Stimulated activated CD8-positive, alpha-beta memory T cell treated with anti-CD3 and anti-CD28 coated beads, Interleukin-12 subunit alpha, Interleukin-12 subunit beta, amount 100 ng/mL, for 4 hours (primary cell): ENCODE measurements at regions not wholly inside any gene's neighbourhood (a gene's known extent, or its start where the extent isn't known, plus 50 kb on each side); places are given as distances from the start of the nearest gene placed in this dataset.
"Not testable (repeated sequence)": the region's sequence is repeated elsewhere in the genome, so short reads cannot be mapped to it uniquely, and the experiment has no call there.

ENCODE experiments used
- DNase-seq: peaks from one replicate; pipeline ENCODE4 v3.0.0-alpha.2; 2020; ENCODE audit warnings: low read depth

DNA sequence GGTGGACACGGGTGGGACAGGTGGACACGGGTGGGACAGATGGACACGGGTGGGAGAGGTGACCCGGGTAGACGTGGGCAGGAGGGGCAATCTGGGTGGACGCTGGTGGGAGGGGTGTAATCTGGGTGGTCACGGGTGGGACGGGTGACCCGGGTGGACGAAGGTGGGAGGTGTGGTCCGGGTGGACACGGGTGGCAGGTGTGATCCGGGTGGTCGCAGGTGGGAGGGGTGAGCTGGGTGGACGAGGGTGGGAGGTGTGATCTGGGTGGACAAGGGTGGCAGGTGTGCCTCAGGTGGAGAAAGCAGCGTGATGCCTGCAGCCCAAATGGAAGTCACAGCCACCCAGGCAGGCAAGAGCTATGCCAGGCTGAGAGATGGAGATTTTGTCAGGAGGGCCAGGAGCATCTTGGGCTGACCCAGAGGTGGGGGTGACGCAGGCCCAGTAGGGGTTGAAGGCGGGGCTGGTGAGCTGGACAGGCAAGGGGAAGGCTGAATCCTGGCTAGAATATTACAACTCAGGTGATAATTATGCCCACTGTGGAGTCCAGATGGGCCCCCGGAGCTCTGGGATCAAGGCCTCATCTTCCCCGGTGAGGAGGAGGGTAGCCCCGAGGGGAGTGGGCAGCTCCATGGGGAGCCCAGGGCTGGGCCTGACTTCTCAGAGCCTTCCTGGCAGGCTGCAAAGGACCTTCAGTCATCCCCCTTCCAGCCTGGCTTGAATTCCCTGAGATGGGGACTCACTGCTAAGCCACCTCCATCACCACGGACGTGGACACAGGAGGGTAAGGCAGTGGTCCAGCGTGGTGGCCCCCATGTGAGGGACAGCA lies 100.0 kb downstream of the ADRA2C start:
- DNase-seq: no peak

DNA sequence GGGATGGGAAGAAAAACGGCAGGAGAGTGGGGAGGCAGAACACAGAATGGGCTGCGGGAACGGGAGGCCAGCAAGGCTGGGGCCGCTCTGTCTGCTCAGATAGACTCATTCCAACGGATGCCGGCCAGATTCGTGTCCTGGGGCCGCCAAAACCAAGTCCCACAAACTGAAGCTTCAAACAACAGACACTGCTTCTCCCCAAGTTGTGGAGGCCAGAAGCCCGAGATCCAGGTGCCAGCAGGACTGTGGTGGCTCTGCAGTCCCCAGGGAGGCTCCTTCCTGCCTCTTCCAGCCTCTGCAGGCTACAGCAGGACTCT lies 100.6 kb downstream of the ADRA2C start:
- no peak for DNase-seq

DNA sequence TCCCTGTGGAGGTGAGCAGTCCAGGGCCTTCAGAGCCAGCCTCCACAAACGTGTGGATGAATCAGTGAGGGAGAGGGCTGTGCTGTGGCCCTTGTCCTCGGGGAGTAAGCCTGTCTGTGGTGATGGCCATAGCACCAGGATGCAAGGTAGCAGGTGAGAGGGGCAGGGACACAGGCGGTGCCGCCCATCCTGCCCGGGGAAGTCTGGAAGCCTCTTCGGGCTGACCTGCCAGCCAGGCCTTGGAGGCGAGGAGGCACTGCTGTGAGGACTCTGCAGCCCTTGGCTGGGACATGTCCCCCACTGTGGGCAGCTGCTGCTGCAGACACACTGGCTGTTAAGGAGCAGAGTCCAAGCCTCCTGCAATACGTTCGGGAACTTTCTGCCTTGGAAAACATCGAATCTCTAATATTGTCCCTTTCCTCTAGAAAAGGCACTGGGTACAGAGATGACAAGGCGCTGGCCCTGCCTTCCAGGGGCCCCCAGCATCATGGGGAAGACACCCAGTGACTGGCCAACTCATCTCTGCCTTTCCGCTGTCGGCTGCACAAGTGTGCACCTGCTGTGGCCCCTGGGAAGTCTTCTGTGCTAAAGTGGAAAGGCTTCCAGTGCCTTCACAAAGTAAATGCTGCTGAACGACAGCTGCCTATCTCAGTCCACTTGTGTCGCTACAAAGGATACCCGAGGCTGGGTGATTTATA lies 101.4 kb downstream of the ADRA2C start:
- DNase-seq: no peak

DNA sequence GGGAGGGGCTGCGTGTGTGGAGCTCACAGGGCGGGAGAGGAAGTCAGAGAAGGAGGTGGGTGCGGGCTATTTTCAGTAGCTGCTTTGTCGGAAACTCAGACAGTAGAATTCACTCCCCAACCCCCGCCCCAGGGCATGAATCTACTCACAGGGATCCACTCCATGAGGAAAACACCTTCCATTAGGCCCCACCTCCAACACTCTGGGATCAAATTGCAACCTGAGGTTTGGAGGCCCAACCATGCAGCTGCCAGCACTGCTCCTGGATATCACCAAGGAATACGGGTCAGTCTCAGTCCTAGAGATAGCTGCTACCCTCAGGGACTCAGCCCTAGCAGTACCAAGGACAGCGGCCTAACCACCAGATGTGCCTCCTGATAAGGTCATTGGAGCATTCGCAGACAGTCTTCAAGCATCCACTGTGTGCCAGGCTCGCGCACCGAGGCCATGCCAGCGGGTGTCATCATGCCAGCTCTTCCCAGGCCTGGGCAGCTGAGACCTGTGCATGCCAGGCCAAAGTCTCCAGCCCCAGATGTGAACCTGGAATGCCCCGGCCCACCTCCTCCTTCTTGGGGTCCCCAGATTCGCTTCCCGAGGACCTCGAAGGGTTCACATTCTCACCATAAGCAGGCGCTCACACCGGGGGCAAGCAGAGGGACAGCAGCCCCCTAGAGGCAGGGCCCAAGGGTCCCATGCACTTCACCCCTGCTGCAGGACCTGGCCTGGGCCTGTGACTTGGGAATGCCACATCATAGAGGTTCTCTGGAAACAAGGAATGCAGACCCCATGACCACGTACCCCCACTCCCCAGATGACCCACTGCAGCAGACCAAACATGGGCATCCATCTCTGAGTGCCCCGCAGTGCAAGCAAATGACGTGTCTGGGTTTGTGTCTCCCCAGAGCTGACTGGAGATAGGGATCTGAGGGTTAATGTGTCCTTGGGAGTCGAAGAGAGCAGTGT lies 102.3 kb downstream of the ADRA2C start:
- no peak for DNase-seq

DNA sequence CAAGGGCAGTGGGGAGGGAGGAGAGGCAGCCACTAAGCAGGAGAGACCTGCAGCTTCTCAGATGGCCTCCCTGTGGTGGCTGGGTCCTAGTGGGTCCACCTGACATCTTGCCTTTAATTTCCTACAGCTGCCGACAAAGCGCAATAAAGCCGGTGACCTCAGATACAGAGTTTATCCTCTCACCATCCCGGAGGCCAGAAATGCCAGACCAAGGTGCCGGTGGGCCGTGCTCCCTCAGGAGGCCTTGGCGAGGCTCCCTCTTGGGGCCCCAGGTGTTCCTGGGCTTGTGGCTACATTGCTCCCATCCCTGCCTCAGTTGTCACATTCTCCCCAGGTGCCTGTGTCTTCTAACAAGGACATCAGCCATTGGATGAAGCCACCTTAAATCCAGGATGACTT lies 103.0 kb downstream of the ADRA2C start:
- DNase-seq: no peak

DNA sequence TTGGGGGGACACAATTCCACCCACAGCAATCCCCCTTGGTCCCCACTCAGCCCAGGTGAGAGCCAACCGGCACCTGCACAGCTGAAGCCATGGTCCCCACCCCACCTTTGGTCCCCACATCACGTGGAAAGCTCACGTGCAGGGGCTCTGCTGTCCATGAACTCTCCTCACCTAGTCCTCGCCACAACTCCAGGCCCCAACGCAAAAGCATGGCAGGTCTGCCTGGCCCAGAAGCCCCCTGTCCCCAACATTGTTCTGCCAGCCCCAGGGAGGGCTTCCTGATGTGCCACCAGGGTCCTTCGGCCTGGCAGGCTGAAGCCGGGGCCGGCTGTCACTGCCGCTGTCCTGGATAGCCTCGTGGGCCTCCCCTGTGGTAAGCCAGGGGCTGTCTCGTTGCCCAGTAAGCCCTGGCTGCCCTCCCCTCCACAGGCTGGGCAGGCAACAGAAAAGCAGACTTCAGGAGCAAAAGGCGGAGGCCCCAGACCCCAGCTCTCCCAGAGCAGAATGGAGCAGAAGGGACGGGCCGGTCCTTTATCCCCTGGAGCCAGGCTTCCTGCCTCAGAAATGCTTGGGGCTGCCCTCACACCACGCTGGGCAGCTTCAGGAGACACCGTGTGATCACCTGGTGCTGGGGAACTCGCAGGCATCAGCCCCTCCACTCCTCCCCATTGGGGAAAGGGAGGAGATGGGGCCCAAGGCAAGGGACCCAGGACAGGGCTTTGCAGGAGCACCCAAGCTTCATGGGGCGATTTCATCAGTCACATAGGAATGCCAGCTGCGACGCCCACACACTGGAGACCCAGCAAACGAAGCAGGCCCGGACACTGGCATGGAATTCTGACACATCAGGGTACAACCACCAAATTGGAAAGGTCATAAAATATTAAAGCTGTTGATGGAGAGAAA lies 103.7 kb downstream of the ADRA2C start:
- DNase-seq: no peak

DNA sequence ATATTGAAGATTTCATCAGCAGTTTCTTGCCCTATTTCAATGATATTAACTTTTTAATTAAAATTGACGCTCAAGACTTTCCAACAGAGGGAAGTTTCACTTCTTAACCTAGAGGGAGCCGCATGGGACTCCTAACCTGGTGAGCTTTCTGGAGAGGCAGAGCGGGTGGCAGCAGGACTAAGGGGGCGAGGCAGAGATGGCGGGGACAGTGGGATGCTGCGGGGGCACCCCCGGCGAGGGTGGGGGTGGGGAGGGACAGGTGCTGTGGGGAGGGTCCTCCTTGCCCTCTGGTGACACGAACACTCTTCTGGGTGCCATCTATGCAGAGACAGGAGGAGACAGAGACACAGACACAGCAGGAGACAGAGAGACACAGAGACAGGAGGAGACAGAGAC lies 104.4 kb downstream of the ADRA2C start:
- no peak for DNase-seq

DNA sequence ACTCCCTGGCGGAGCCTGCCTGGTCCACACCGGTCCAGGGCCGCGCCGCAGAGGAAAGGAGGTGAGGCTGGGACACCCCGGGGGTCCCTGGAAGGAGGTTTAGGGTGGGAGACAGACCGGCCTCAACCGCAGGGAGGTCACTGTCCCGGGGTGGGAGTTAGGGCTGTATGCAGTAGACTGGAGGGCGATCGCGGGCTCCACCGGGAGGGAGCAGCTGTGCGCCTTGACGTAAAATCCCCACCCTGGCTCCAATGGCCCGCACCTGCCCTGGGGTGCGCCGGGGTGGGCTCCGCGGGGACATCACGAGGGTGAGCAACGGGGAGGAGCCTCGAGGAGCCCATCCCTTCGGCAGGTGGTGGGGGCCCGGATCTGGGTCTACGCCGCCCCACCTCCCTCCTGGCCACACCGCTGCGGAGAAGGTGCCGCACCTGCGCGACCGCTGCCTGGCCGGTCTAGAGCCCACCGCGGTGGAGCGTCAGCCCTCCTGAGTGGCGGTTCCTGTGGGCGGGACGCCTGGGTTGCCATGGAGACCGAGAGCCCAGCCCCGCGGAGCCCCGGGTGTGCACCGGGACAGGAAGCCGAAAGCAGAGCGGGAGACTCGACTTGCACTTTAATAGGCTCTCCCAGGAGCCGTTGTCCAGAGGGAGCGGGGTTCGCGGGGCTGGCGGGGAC lies 105.1 kb downstream of the ADRA2C start:
- no peak for DNase-seq

DNA sequence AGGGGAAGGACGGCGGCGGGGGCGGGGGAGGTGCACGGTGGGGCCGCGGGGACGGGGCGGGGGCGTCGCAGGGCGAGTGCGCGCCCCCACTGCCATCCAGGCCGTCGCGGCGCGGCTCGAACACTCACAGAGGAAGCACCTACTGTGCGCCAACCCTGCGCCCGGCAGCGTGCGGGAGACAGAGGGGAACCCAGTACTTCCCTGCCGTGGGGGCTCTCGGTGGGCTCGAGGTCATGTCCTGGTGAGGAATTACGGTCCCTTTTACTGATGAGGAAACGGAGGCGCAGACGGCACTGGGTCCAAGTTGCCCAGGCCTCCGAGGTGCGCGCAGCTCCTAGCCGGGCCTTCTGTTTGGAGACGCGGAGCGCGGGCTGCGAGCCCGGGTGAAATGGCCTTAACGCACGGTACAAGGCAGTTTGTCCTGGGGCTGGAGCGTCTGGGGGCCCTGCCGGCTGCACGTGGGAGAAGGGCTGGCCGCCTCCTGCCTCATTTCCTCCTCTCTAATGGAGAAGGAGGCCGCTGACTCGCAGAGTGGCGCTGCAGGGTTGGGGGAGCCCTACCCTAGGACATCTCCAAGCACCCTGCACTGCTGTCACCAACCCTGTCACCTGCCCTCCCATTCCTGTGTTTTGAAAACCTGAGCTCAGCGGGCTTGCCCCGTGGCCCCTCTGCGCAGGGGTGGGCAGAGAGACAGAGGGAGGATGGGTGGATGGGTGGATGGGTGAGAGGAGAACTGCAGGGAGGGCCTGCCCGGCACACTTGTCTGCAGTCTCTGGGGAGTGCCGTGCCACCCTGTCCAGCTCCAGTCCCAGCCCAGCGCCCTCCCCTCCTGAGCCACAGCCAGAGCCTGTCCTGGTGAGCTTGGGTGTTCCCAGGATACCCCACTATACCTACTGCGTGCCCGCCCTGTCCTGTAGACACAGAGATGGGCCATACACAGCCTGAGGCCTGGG lies 106.0 kb downstream of the ADRA2C start:
- DNase-seq: no peak

DNA sequence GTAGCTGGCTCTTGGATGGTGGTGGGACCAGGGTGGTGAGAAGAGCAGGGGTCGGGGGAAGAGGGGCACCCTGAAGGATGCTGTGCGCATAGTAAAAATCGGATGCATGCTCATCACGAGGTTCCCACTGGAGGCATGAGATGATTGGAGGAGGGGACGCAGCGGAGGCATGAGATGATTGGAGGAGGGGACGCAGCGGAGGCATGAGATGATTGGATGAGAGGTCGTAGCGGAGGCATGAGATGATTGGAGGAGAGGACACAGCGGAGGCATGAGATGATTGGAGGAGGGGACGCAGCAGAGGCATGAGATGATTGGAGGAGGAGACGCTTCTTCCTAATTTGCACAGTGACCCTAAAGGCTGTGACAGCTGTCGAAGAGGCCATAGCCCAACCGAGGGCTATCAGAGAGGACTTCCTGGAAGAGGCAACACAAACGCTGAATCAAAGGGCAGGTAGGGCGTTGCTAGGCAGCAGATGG lies 106.7 kb downstream of the ADRA2C start:
- DNase-seq: no peak

DNA sequence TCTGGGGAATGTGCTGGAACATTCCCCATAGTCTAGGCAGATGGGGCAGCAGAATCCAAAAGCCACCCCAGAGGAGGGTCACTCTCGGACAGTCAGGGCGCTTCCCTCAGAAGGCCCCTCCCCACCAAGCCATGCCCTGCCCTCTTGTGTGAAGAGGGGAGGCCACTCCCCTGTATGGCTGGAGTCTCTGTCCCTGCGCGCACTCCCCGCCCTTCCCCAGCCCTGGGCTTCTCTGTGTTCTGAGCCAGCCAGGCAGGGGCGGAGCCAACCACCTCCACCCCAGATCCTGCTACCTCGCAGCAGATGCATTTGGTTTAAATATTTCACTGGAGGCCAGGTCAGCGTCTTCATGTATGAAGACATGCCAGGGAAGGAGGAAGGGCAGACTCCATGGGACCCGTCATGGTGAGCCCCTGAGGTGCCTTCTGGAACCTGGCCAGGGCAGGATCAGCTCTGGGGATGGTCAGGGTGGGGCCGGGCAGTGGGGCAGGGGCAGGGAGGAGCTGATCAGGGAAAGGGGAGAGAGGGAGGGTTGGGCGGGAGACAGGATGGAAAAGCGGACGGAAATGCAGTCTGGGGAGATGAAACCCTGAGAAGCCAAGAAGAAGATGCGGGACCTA lies 107.3 kb downstream of the ADRA2C start:
- no peak for DNase-seq

DNA sequence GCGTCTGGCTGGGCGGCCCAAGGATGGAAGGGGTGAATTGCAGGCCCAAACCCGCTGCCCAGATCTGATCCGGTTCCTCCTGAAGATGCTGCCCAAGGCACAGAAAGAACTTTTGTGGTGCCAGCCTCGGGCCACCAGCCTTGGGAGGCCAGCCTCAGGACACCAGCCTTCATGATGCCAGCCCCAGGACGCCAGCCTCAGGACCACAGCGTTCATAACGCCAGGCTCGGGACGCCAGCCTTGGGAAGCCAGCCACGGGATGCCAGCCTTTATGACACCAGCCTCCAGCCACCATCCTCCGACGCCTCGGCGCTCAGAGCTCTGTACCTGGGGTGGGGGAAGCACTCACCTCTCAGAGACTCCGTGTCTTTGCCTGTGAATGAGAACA lies 107.8 kb downstream of the ADRA2C start:
- no peak for DNase-seq

DNA sequence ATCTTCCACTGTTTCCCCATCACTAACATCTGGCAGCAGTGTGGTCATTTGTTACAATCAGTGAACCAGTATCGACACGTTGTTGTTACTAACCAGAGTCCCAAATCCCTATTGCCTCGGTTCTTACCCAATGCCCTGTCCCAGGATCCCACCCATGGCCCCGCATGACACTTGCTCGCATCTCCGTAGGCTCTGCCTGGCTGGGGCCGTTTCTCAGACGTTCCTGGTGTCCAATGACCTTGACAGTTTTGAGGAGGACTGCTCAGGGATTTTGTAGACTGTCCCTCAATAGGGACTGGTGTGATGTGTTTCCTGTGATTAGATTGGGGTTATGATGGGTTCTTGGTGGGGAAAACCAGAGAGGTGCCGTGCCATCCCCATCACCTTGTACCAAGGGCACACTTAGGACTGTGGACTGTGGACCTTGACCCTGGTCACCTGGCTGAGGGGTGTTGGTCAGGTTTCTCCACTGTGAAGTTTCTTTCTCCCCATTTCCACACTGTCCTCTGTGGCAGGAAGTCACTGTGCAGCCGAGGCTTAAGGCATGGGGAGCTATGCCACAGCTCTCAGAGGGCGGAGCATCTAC lies 108.4 kb downstream of the ADRA2C start:
- DNase-seq: no peak

DNA sequence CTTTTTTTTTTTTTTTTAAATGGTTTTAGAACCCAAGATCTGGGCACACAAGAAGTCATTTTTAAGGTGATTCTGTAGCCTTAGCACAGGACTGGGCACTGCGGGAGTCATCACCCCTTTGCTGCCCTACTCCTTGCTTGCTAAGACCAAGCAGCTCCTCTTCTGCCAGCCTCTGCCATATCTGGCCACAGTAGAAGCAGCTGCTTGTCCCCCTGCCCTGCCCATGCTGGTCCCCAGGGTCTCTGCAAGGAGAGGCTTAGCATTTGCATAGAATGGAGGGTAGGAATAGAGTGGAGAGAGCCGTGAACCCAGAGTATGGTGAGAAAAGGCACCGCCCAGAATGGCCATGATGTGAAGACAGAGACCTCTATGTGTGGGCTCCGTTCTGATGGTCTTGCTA lies 109.3 kb downstream of the ADRA2C start:
- no peak for DNase-seq

DNA sequence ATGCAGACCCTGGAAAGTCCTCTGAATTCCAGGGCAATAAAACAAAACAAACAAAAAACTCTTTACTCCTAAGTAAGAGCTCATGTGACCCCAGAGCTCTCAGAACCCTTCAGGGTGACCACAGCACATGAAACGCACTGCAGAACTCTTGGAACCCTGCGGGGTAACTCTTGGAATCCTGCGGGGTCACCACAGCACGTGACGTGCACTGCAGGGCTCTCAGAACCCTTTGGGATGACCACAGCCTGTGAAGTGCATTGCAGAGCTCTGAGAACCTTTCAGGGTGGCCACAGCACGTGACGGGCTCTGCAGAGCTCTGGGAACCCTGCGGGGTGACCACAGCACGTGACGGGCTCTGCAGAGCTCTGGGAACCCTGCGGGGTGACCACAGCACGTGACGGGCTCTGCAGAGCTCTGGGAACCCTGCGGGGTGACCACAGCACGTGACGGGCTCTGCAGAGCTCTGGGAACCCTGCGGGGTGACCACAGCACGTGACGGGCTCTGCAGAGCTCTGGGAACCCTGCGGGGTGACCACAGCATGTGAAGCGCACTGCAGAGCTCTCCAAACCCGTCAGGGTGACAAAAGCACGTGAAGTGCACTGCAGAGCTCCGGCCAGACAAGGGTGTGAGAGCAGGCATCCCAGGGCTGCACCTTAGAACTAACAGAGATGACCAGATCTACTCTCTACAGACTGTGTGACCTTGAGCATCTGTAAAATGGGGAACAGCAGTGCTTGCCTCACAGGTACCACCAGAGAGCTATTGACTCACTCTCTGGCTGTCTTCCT lies 110.1 kb downstream of the ADRA2C start:
- not testable (repeated sequence) for DNase-seq

DNA sequence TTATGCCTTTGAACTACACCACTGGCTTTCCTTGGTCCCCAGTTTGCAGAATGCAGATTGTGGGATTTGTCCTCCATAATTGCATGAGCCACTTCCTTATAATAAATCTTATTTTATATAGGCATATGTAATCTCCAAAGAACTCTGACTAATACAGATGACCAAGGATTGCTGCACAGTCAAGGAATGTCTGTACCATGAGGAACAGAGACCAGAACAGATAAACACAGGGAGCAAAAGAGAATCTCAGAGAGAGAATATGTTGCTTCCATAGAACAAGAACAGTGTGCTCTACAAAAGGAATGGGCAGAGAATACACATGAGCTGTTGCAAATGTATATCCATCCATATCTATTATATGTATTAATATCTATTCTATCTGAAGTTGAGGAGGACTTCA lies 111.1 kb downstream of the ADRA2C start:
- DNase-seq: no peak

DNA sequence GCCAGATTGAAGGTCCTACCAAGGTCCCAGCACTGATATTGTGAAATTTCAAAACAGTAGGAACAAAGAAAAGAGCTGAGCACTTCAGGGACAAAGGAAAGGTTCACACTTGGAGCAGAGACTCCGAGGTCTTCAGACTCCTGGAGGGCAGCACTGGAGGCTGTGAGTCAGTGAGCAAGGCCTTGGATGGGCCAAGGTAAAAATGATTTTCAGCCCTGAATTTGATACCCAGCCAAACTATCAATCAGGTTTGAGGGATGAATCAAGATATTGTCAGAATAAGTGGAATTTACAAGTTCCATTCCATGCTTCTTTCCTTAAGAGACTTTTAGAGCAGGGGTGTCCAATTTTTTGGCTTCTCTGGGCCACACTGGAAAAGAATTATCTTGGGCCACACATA lies 111.7 kb downstream of the ADRA2C start:
- no peak for DNase-seq

DNA sequence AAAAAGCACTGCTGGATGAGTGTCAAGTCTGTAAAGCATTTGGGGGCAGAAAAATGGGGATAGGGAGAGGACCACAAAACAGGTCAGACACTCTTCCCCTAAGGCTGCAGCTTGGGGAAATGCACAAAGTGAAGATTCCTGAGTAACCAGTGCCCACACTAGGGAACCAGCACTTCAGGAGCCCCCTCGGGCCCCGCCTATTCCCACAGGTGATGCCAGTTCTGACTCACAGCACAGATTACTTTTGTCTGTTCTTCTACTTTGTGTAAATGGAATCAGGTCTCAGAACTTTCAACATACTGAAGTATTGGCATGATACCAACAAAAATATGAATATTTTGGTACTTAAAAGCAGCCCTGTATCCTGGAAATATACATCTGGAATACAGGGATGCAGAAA lies 112.5 kb downstream of the ADRA2C start:
- no peak for DNase-seq
